AG09309 (cell line): ENCODE measurements at regions not wholly inside any gene's neighbourhood (a gene's known extent, or its start where the extent isn't known, plus 50 kb on each side); places are given as distances from the start of the nearest gene placed in this dataset.
A peak's percentile ranks its signal among the peaks of the same experiment; 100 is the strongest.

Source experiments
- DNase-seq: peaks from one replicate; pipeline ENCODE4 v3.0.0-alpha.2; 2010; ENCODE audit warnings: low read depth
- H3K4me3 ChIP-seq: 2 replicates; pipeline ENCODE4 v1.5.1; 2011; ENCODE audit warnings: mild to moderate bottlenecking, low read depth, low read length, moderate library complexity; ENCODE audit not compliant: control insufficient read depth
- CTCF ChIP-seq: IDR thresholded peaks from 2 replicates; pipeline ENCODE4 v1.5.1; 2011; ENCODE audit warnings: mild to moderate bottlenecking, low read depth, low read length, inconsistent platforms; ENCODE audit not compliant: insufficient read depth, control insufficient read depth; ENCODE audit errors: missing control alignments

GRCh38 chr5:53397141-53397757, 83.2 kb upstream of the FST start:
- no peak for DNase-seq
- TF ChIP-seq CTCF = no peak
- no peak overlapping the region for H3K4me3 ChIP-seq

- no peak overlapping the region for H3K4me3 ChIP-seq
- no peak for TF ChIP-seq CTCF
- peak; percentile 38 for DNase-seq
Observed at GRCh38 chr5:53397845-53398244, 82.6 kb upstream of the FST start.

- H3K4me3 ChIP-seq = no peak overlapping the region
- TF ChIP-seq CTCF = no peak
- DNase-seq = no peak
Observed at GRCh38 chr5:53399926-53400697, 80.3 kb upstream of the FST start.

GRCh38 chr5:53403291-53403690, 77.1 kb upstream of the FST start:
- TF ChIP-seq CTCF = no peak
- no peak overlapping the region for H3K4me3 ChIP-seq
- DNase-seq = no peak

GRCh38 chr5:53403758-53404157, 76.7 kb upstream of the FST start:
- no peak overlapping the region for H3K4me3 ChIP-seq
- no peak for TF ChIP-seq CTCF
- DNase-seq = no peak

- TF ChIP-seq CTCF = no peak
- no peak for DNase-seq
- no peak overlapping the region for H3K4me3 ChIP-seq
Observed at GRCh38 chr5:53405396-53405795, 75.0 kb upstream of the FST start.
